Mammary epithelial cell (primary cell): ENCODE measurements at regions not wholly inside any gene's neighbourhood (a gene's known extent, or its start where the extent isn't known, plus 50 kb on each side); places are given as distances from the start of the nearest gene placed in this dataset.
A peak's percentile ranks its signal among the peaks of the same experiment; 100 is the strongest.

Source experiments
- EZH2 ChIP-seq: IDR thresholded peaks from 2 replicates; pipeline ENCODE4 v1.6.1; 2012; ENCODE audit warnings: low read length, inconsistent platforms, borderline replicate concordance
- TF ChIP-seq, protein P1 (sequence below), 2 donors: IDR thresholded peaks in 1 of 2; conservative IDR thresholded peaks in 1 of 2; 2 replicates each; pipeline ENCODE4 v1.5.1; 2011 to 2012; ENCODE audit warnings: inconsistent platforms in 2 of 2, low read length in 2 of 2, mild to moderate bottlenecking in 2 of 2, control low read depth in 1 of 2, low read depth in 1 of 2; ENCODE audit not compliant: insufficient read depth in 1 of 2; ENCODE audit errors: extremely low read depth in 1 of 2

DNA sequence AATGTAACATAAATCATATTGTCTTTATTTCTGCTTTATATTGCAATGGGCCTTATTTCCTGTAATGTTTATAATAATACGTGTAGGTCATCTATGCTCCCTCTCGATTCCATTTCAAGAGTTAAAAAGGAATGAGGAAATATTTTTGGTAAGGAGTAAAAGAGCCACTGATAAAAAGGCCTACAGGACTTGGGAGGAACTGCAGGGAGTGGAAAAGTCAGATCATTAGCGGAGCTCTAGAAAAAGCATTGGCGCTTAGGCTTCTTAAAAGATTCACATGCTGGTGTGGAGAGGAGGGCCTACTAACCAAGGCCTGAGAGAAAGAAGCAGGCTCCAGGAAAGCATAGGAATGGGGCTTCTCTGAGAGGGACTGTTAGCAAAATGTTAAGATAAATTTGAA lies 82.9 kb upstream of the PNPLA4 start:
- TF ChIP-seq, protein P1, sequence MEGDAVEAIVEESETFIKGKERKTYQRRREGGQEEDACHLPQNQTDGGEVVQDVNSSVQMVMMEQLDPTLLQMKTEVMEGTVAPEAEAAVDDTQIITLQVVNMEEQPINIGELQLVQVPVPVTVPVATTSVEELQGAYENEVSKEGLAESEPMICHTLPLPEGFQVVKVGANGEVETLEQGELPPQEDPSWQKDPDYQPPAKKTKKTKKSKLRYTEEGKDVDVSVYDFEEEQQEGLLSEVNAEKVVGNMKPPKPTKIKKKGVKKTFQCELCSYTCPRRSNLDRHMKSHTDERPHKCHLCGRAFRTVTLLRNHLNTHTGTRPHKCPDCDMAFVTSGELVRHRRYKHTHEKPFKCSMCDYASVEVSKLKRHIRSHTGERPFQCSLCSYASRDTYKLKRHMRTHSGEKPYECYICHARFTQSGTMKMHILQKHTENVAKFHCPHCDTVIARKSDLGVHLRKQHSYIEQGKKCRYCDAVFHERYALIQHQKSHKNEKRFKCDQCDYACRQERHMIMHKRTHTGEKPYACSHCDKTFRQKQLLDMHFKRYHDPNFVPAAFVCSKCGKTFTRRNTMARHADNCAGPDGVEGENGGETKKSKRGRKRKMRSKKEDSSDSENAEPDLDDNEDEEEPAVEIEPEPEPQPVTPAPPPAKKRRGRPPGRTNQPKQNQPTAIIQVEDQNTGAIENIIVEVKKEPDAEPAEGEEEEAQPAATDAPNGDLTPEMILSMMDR (conservative IDR thresholded peaks at IDR 0.05 in 1 of 2, IDR thresholded peaks at IDR 0.05 in 1 of 2; ENCODE audit: extremely low read depth in 1 of 2, insufficient read depth in 1 of 2, low read depth in 1 of 2, low read length in 2 of 2), result peak in 1 of 2 donors; percentile 14
- TF ChIP-seq EZH2, result no peak
